HEK293 (cell line): ENCODE measurements at regions not wholly inside any gene's neighbourhood (a gene's known extent, or its start where the extent isn't known, plus 50 kb on each side); places are given as distances from the start of the nearest gene placed in this dataset.

Source experiments
- CTCF ChIA-PET: fragments of 350-600 bp; formaldehyde crosslinking; extraction: SDS; loops from one replicate; lab custom pipeline; 2021; ENCODE audit warnings: antibody characterized with exemption; lab: Yijun Ruan, JAX
- POLR2A ChIA-PET: fragments of 300-600 bp; formaldehyde crosslinking; extraction: SDS; loops from one replicate; lab custom pipeline; 2020; ENCODE audit warnings: antibody characterized with exemption, inconsistent platforms; lab: Yijun Ruan, JAX
- H3K27ac ChIP-seq: fragments of 200-500 bp; sonication (Bioruptor generic); 2 replicates; pipeline ENCODE4 v1.5.1; 2014; ENCODE audit warnings: low read depth, low read length, control low read depth, inconsistent platforms; ENCODE audit errors: extremely low read depth
- H3K36me3 ChIP-seq, 2 experiments: fragments of 200-500 bp in 1 of 2; sonication (Bioruptor generic) in 1 of 2; 1 replicate in 1 of 2; 2 replicates in 1 of 2; pipeline ENCODE4 v1.5.1; 2014 to 2017; ENCODE audit warnings: inconsistent platforms in 2 of 2, low read length in 2 of 2; ENCODE audit not compliant: control insufficient read depth in 2 of 2, insufficient read depth in 1 of 2
- H3K4me1 ChIP-seq: fragments of 200-500 bp; sonication (Bioruptor generic); 2 replicates; pipeline ENCODE4 v1.5.1; 2014; ENCODE audit warnings: mild to moderate bottlenecking, low read length, inconsistent platforms; ENCODE audit not compliant: control insufficient read depth, insufficient read depth
- H3K4me3 ChIP-seq: 2 replicates; pipeline ENCODE4 v1.5.1; 2011; ENCODE audit warnings: low read depth, mild to moderate bottlenecking, control low read depth, low read length, moderate library complexity
- H3K9me3 ChIP-seq: fragments of 200-500 bp; sonication (Bioruptor generic); 2 replicates; pipeline ENCODE4 v1.5.1; 2014; ENCODE audit warnings: low read depth, low read length, inconsistent platforms; ENCODE audit not compliant: control insufficient read depth, insufficient read depth
- BCL11A ChIP-seq: fragments of 450-650 bp; formaldehyde crosslinking; IDR thresholded peaks from 2 replicates; pipeline ENCODE4 v1.5.1; 2016; ENCODE audit warnings: low read depth, missing biosample characterization, missing genetic modification characterization
- HOXA7 ChIP-seq: sonication (generic); formaldehyde crosslinking; IDR thresholded peaks from 2 replicates; pipeline ENCODE4 v1.8.1; 2022; ENCODE audit warnings: missing genetic modification reagents, borderline replicate concordance
- IKZF3 ChIP-seq: fragments of 450-650 bp; IDR thresholded peaks from 2 replicates; pipeline ENCODE4 v1.5.0; 2018; ENCODE audit warnings: missing biosample characterization, mild to moderate bottlenecking, missing genetic modification characterization, moderate library complexity
- KLF9 ChIP-seq: fragments of 450-650 bp; formaldehyde crosslinking; IDR thresholded peaks from 2 replicates; pipeline ENCODE4 v1.5.1; 2016; ENCODE audit warnings: missing biosample characterization, missing genetic modification characterization, low read depth
- ZFHX2 ChIP-seq: fragments of 450-650 bp; formaldehyde crosslinking; conservative IDR thresholded peaks from 2 replicates; pipeline ENCODE4 v1.5.1; 2016; ENCODE audit warnings: missing biosample characterization, missing genetic modification characterization
- ZFP41 ChIP-seq: fragments of 450-650 bp; formaldehyde crosslinking; IDR thresholded peaks from 2 replicates; pipeline ENCODE4 v1.5.1; 2016; ENCODE audit warnings: missing biosample characterization, missing genetic modification characterization, borderline replicate concordance
- ZNF175 ChIP-seq: fragments of 450-650 bp; formaldehyde crosslinking; IDR thresholded peaks from 2 replicates; pipeline ENCODE4 v1.5.1; 2016; ENCODE audit warnings: missing biosample characterization, missing genetic modification characterization
- ZNF184 ChIP-seq: fragments of 450-650 bp; IDR thresholded peaks from 2 replicates; pipeline ENCODE4 v1.5.1; 2018; ENCODE audit warnings: missing biosample characterization, mild to moderate bottlenecking, missing genetic modification characterization
- ZNF24 ChIP-seq: fragments of 450-650 bp; formaldehyde crosslinking; IDR thresholded peaks from 2 replicates; pipeline ENCODE4 v1.5.1; 2016; ENCODE audit warnings: missing biosample characterization, missing genetic modification characterization
- ZNF248 ChIP-seq: fragments of 450-650 bp; formaldehyde crosslinking; IDR thresholded peaks from 2 replicates; pipeline ENCODE4 v1.5.1; 2017; ENCODE audit warnings: missing biosample characterization, missing genetic modification characterization
- ZNF266 ChIP-seq: fragments of 450-650 bp; formaldehyde crosslinking; IDR thresholded peaks from 2 replicates; pipeline ENCODE4 v1.5.1; 2016; ENCODE audit warnings: missing biosample characterization, missing genetic modification characterization, low read depth
- ZNF292 ChIP-seq: fragments of 450-650 bp; formaldehyde crosslinking; IDR thresholded peaks from 2 replicates; pipeline ENCODE4 v1.5.1; 2016; ENCODE audit warnings: low read depth, missing biosample characterization, missing genetic modification characterization, borderline replicate concordance
- ZNF302 ChIP-seq: fragments of 450-650 bp; formaldehyde crosslinking; IDR thresholded peaks from 2 replicates; pipeline ENCODE4 v1.5.1; 2016; ENCODE audit warnings: missing biosample characterization, missing genetic modification characterization, low read depth
- ZNF324 ChIP-seq: fragments of 450-650 bp; formaldehyde crosslinking; IDR thresholded peaks from 2 replicates; pipeline ENCODE4 v1.5.1; 2016; ENCODE audit warnings: missing biosample characterization, missing genetic modification characterization
- ZNF335 ChIP-seq: fragments of 450-650 bp; formaldehyde crosslinking; conservative IDR thresholded peaks from 2 replicates; pipeline ENCODE4 v1.5.1; 2016; ENCODE audit warnings: missing biosample characterization, missing genetic modification characterization
- ZNF354C ChIP-seq: fragments of 450-650 bp; formaldehyde crosslinking; IDR thresholded peaks from 2 replicates; pipeline ENCODE4 v1.5.1; 2016; ENCODE audit warnings: missing biosample characterization, missing genetic modification characterization, low read depth, borderline replicate concordance
- ZNF37A ChIP-seq: fragments of 450-650 bp; IDR thresholded peaks from 2 replicates; pipeline ENCODE4 v1.5.1; 2018; ENCODE audit warnings: missing biosample characterization, missing genetic modification characterization
- ZNF416 ChIP-seq: fragments of 450-650 bp; formaldehyde crosslinking; IDR thresholded peaks from 2 replicates; pipeline ENCODE4 v1.5.1; 2016; ENCODE audit warnings: missing biosample characterization, missing genetic modification characterization
- ZNF423 ChIP-seq: fragments of 450-650 bp; formaldehyde crosslinking; IDR thresholded peaks from 2 replicates; pipeline ENCODE4 v1.5.1; 2016; ENCODE audit warnings: missing biosample characterization, missing genetic modification characterization
- ZNF426 ChIP-seq: fragments of 450-650 bp; formaldehyde crosslinking; IDR thresholded peaks from 2 replicates; pipeline ENCODE4 v1.5.1; 2017; ENCODE audit warnings: missing biosample characterization, missing genetic modification characterization, mild to moderate bottlenecking, inconsistent platforms, moderate library complexity
- ZNF501 ChIP-seq: fragments of 450-650 bp; formaldehyde crosslinking; IDR thresholded peaks from 2 replicates; pipeline ENCODE4 v1.5.1; 2016; ENCODE audit warnings: missing biosample characterization, missing genetic modification characterization
- ZNF521 ChIP-seq: fragments of 450-650 bp; formaldehyde crosslinking; IDR thresholded peaks from 2 replicates; pipeline ENCODE4 v1.5.1; 2017; ENCODE audit warnings: missing biosample characterization, mild to moderate bottlenecking, missing genetic modification characterization
- ZNF555 ChIP-seq: fragments of 450-650 bp; formaldehyde crosslinking; conservative IDR thresholded peaks from 2 replicates; pipeline ENCODE4 v1.5.1; 2017; ENCODE audit warnings: missing biosample characterization, mild to moderate bottlenecking, missing genetic modification characterization, inconsistent platforms
- ZNF560 ChIP-seq: fragments of 450-650 bp; formaldehyde crosslinking; IDR thresholded peaks from 2 replicates; pipeline ENCODE4 v1.5.1; 2017; ENCODE audit warnings: missing biosample characterization, missing genetic modification characterization, borderline replicate concordance
- ZNF596 ChIP-seq: fragments of 450-650 bp; IDR thresholded peaks from 2 replicates; pipeline ENCODE4 v1.5.0; 2018; ENCODE audit warnings: missing biosample characterization, mild to moderate bottlenecking, missing genetic modification characterization, moderate library complexity
- ZNF624 ChIP-seq: fragments of 450-650 bp; formaldehyde crosslinking; IDR thresholded peaks from 2 replicates; pipeline ENCODE4 v1.5.1; 2017; ENCODE audit warnings: missing biosample characterization, missing genetic modification characterization
- ZNF791 ChIP-seq: fragments of 450-650 bp; formaldehyde crosslinking; IDR thresholded peaks from 2 replicates; pipeline ENCODE4 v1.5.1; 2016; ENCODE audit warnings: missing biosample characterization, missing genetic modification characterization
- ZSCAN23 ChIP-seq: fragments of 450-650 bp; formaldehyde crosslinking; IDR thresholded peaks from 2 replicates; pipeline ENCODE4 v1.5.1; 2016; ENCODE audit warnings: missing biosample characterization, missing genetic modification characterization
- TF ChIP-seq, protein P1 (sequence below): fragments of 450-650 bp; formaldehyde crosslinking; IDR thresholded peaks from 2 replicates; pipeline ENCODE4 v1.5.1; 2016; ENCODE audit warnings: missing biosample characterization, missing genetic modification characterization
- TF ChIP-seq, protein P2 (sequence below): fragments of 450-650 bp; formaldehyde crosslinking; IDR thresholded peaks from 2 replicates; pipeline ENCODE4 v1.5.1; 2016; ENCODE audit warnings: missing biosample characterization, missing genetic modification characterization, borderline replicate concordance
- TF ChIP-seq, protein P3 (sequence below): fragments of 450-650 bp; formaldehyde crosslinking; IDR thresholded peaks from 2 replicates; pipeline ENCODE4 v1.5.1; 2016; ENCODE audit warnings: missing biosample characterization, missing genetic modification characterization
- TF ChIP-seq, protein P4 (sequence below): fragments of 450-650 bp; formaldehyde crosslinking; IDR thresholded peaks from 2 replicates; pipeline ENCODE4 v1.5.1; 2016; ENCODE audit warnings: missing biosample characterization, missing genetic modification characterization

DNA sequence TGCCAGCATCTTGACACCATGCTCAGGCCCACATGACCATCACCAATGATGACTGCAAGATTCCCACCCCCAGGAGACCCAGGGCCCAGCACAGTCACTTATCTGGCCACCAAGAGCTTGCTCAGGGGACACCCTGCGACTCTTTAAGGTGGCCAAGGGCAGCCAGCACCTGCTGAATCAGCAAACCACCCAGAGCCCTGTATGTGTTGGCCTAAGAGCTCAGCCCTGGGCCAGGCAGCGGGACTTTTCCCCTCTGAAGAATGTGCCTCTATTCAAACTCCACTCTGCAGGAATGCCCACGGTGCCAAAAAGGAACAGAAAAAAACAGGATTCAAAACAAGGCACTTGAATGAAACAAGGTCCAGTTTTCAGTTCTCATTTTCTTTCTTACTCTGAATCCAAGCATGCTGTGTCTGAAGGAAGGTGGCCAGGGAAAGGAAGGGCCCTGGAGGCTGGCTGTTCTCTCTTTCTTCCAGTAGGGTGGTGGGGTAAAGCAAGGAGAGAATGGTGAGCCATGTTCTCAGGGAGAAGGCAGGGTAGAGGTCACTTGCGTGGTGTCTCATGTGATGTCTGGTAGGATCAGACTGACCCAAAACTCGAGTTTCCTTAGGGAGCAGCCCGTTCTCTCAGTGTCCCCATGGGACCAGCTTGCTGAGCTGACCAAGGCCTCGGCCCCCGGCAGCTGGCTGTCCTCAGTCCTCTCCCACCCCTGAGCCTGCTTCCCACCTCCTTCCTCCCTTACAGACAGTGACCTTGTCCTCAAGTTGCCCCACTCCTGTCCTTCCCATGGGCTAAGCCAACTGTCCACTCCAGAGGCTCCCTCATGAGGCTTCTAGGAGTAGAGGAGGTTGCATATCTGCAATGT is 150.0 kb downstream of the RNF152 start:
- POLR2A ChIA-PET = no interaction called here
- Histone ChIP-seq H3K4me1 (no peaks in the 10 kb centered on the region), H3K36me3 (no peaks in the 10 kb centered on the region)
- TF ChIP-seq ZNF501 (tag by site-specific recombination) (no peak), ZNF302 (tag by site-specific recombination) (no peak), IKZF3 (tag by site-specific recombination) (no peak), ZFP41 (no peak), ZNF175 (tag by site-specific recombination) (no peak), ZNF596 (tag by site-specific recombination) (no peak), BCL11A (tag by site-specific recombination) (no peak), ZNF624 (tag by site-specific recombination) (no peak), ZSCAN23 (no peak), ZNF292 (no peak), ZFHX2 (tag by site-specific recombination) (no peak), ZNF426 (tag by site-specific recombination) (no peak), ZNF184 (tag by site-specific recombination) (no peak), ZNF521 (no peak), ZNF248 (no peak), ZNF555 (no peak)
- TF ChIP-seq, protein P1, sequence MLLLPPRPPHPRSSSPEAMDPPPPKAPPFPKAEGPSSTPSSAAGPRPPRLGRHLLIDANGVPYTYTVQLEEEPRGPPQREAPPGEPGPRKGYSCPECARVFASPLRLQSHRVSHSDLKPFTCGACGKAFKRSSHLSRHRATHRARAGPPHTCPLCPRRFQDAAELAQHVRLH = no peak
- TF ChIP-seq, protein P2, sequence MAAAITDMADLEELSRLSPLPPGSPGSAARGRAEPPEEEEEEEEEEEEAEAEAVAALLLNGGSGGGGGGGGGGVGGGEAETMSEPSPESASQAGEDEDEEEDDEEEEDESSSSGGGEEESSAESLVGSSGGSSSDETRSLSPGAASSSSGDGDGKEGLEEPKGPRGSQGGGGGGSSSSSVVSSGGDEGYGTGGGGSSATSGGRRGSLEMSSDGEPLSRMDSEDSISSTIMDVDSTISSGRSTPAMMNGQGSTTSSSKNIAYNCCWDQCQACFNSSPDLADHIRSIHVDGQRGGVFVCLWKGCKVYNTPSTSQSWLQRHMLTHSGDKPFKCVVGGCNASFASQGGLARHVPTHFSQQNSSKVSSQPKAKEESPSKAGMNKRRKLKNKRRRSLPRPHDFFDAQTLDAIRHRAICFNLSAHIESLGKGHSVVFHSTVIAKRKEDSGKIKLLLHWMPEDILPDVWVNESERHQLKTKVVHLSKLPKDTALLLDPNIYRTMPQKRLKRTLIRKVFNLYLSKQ (tag by site-specific recombination) = no peak
- TF ChIP-seq, protein P3, sequence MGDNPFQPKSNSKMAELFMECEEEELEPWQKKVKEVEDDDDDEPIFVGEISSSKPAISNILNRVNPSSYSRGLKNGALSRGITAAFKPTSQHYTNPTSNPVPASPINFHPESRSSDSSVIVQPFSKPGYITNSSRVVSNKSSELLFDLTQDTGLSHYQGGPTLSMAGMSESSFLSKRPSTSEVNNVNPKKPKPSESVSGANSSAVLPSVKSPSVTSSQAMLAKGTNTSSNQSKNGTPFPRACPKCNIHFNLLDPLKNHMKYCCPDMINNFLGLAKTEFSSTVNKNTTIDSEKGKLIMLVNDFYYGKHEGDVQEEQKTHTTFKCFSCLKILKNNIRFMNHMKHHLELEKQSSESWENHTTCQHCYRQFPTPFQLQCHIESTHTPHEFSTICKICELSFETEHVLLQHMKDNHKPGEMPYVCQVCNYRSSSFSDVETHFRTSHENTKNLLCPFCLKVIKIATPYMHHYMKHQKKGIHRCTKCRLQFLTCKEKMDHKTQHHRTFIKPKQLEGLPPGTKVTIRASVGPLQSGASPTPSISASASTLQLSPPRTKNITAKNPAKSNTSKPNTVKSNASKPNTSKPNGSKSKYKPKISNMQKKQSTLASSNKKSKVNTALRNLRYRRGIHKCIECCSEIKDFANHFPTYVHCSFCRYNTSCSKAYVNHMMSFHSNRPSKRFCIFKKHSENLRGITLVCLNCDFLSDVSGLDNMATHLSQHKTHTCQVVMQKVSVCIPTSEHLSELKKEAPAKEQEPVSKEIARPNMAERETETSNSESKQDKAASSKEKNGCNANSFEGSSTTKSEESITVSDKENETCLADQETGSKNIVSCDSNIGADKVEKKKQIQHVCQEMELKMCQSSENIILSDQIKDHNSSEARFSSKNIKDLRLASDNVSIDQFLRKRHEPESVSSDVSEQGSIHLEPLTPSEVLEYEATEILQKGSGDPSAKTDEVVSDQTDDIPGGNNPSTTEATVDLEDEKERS (tag by site-specific recombination) = no peak
- TF ChIP-seq, protein P4, sequence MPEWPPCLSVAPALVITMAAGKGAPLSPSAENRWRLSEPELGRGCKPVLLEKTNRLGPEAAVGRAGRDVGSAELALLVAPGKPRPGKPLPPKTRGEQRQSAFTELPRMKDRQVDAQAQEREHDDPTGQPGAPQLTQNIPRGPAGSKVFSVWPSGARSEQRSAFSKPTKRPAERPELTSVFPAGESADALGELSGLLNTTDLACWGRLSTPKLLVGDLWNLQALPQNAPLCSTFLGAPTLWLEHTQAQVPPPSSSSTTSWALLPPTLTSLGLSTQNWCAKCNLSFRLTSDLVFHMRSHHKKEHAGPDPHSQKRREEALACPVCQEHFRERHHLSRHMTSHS (tag by site-specific recombination) = no peak
- TF ChIP-seq, all 188 proteins: peak for 0
- Histone ChIP-seq H3K4me3 (no peak overlapping the region), H3K9me3 (no peaks in the 10 kb centered on the region), H3K27ac (no peak overlapping the region)
- CTCF ChIA-PET = no interaction called here

DNA sequence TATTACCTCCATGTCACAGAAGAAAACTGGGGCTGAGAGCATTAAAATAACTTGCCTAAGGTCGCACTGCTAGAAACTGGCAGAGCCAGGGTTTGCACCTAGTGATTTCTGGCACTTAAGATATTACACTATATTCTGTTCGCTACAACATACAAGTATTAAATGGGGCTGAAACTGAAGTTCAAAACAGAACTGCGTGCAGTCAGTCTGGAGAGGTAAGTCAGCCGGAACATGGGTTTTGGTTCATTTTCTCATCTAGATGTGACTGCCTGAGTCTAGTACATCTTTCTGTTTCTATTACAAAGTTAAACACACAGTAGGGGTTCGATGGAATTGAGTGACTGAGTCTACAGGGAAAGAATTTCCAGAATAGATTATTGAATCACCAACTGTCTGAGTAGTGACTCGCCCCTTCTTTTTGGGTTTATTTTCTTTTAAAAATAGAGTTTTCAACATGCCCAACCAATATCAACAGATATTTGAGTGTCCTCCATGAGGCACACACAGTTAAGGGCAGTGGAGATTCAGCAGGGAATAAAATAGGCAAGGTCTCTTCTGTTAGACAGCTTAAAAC is 150.8 kb downstream of the RNF152 start:
- CTCF ChIA-PET = no interaction called here
- no peaks in the 10 kb centered on the region for H3K9me3 ChIP-seq
- TF ChIP-seq ZNF423 (tag by site-specific recombination) = no peak
- TF ChIP-seq ZNF324 (tag by site-specific recombination) = no peak
- no peak for TF ChIP-seq ZNF560 (tag by site-specific recombination)
- no peak for TF ChIP-seq KLF9 (tag by site-specific recombination)
- no peak for TF ChIP-seq ZNF354C (tag by site-specific recombination)
- no peak for TF ChIP-seq ZNF416 (tag by site-specific recombination)
- no peak for TF ChIP-seq ZNF335 (tag by site-specific recombination)
- no peak for TF ChIP-seq ZNF37A
- no peak for TF ChIP-seq ZNF791 (tag by site-specific recombination)
- no peak for TF ChIP-seq ZNF596 (tag by site-specific recombination)
- no peak for TF ChIP-seq ZNF24 (tag by site-specific recombination)
- no peak for TF ChIP-seq ZNF266 (tag by site-specific recombination)
- TF ChIP-seq HOXA7 = no peak

More for the DNA sequence above, 150.8 kb downstream of the RNF152 start:
- POLR2A ChIA-PET = no interaction called here
- no peaks in the 10 kb centered on the region for H3K36me3 ChIP-seq
- no peak overlapping the region for H3K27ac ChIP-seq
- H3K4me3 ChIP-seq = no peak overlapping the region
- H3K4me1 ChIP-seq = no peaks in the 10 kb centered on the region
